AG09319 (cell line): ENCODE measurements at regions not wholly inside any gene's neighbourhood (a gene's known extent, or its start where the extent isn't known, plus 50 kb on each side); places are given as distances from the start of the nearest gene placed in this dataset.

Source experiments
- DNase-seq: peaks from one replicate; pipeline ENCODE4 v3.0.0-alpha.2; 2010; ENCODE audit warnings: low read depth; ENCODE audit errors: extremely low read depth
- CTCF ChIP-seq: IDR thresholded peaks from 2 replicates; pipeline ENCODE4 v1.5.1; 2011; ENCODE audit warnings: low read depth, mild to moderate bottlenecking, inconsistent platforms, low read length, moderate library complexity

- DNase-seq, result no peak
- no peak for TF ChIP-seq CTCF
Measured at GRCh38 chr13:47306991-47307390, 410.1 kb upstream of the HTR2A start.

- TF ChIP-seq CTCF, result no peak
- no peak for DNase-seq
Measured at GRCh38 chr13:47303626-47304025, 406.8 kb upstream of the HTR2A start.

- TF ChIP-seq CTCF, result no peak
- no peak for DNase-seq
Measured at GRCh38 chr13:47299304-47299703, 402.5 kb upstream of the HTR2A start.

- TF ChIP-seq CTCF, result no peak
- no peak for DNase-seq
Measured at GRCh38 chr13:47298506-47298905, 401.7 kb upstream of the HTR2A start.

- no peak for TF ChIP-seq CTCF
- DNase-seq, result no peak
Measured at GRCh38 chr13:47294691-47295090, 397.8 kb upstream of the HTR2A start.

- TF ChIP-seq CTCF, result no peak
Measured at GRCh38 chr13:47291107-47291656, 394.3 kb upstream of the HTR2A start.

GRCh38 chr13:47289567-47289966, 392.7 kb upstream of the HTR2A start:
- no peak for TF ChIP-seq CTCF
- no peak for DNase-seq

More at GRCh38 chr13:47291107-47291656, 394.3 kb upstream of the HTR2A start:
- no peak for DNase-seq
